ENCODE measurements at regions not wholly inside any gene's neighbourhood (a gene's known extent, or its start where the extent isn't known, plus 50 kb on each side); places are given as distances from the start of the nearest gene placed in this dataset.
"Not testable (repeated sequence)": the region's sequence is repeated elsewhere in the genome, so short reads cannot be mapped to it uniquely, and the experiment has no call there.

GRCh38 chr3:106070187-106070586 is 201.4 kb upstream of the CBLB start:
- intact Hi-C loops (cut with DNase I; ENCODE audit: low total_unique reads): no loop called here
- DNase-seq (ENCODE audit: low spot score in 2 of 2): no peak
- no peak for TF ChIP-seq CTCF (IDR thresholded peaks at IDR 0.05)
- no peak for TF ChIP-seq POLR2A (IDR thresholded peaks at IDR 0.05)
- 77% methylated on average over 3 of the region's 3 CpGs for WGBS, 2 donors
- H3K4me3 ChIP-seq (ENCODE audit: low read depth, poor library complexity, severe bottlenecking): no peak overlapping the region

GRCh38 chr3:106071306-106071705 is 202.5 kb upstream of the CBLB start:
- H3K4me3 ChIP-seq (ENCODE audit: low read depth, poor library complexity, severe bottlenecking): no peak overlapping the region
- intact Hi-C loops (cut with DNase I; ENCODE audit: low total_unique reads): no loop called here
- DNase-seq (ENCODE audit: low spot score in 2 of 2): no peak
- WGBS, 2 donors: 85 to 86% methylated on average over 4 of the region's 4 CpGs
- TF ChIP-seq POLR2A (IDR thresholded peaks at IDR 0.05) (no peak), CTCF (IDR thresholded peaks at IDR 0.05) (no peak)

GRCh38 chr3:106072596-106072995 is 203.8 kb upstream of the CBLB start:
- WGBS, 2 donors: 92 to 98% methylated on average over 3 to 4 of the region's 5 CpGs

GRCh38 chr3:106073806-106074205 is 205.0 kb upstream of the CBLB start:
- WGBS, 2 donors: no CpG with 5 or more reads among the region's 31 CpGs
- DNase-seq (ENCODE audit: low spot score in 2 of 2); H3K4me3 ChIP-seq (ENCODE audit: low read depth, poor library complexity, severe bottlenecking); intact Hi-C loops (cut with DNase I; ENCODE audit: low total_unique reads): not testable (repeated sequence)

More at GRCh38 chr3:106072596-106072995, 203.8 kb upstream of the CBLB start:
- H3K4me3 ChIP-seq (ENCODE audit: low read depth, poor library complexity, severe bottlenecking); DNase-seq (ENCODE audit: low spot score in 2 of 2); intact Hi-C loops (cut with DNase I; ENCODE audit: low total_unique reads): not testable (repeated sequence)

- DNase-seq (ENCODE audit: low spot score in 2 of 2); H3K4me3 ChIP-seq (ENCODE audit: low read depth, poor library complexity, severe bottlenecking); intact Hi-C loops (cut with DNase I; ENCODE audit: low total_unique reads): not testable (repeated sequence)
- 95 to 100% methylated on average over 5 of the region's 5 CpGs for WGBS, 2 donors
Observed at GRCh38 chr3:106075731-106076130, 206.9 kb upstream of the CBLB start.

GRCh38 chr3:106078635-106079034 is 209.8 kb upstream of the CBLB start:
- H3K4me3 ChIP-seq (ENCODE audit: low read depth, poor library complexity, severe bottlenecking): no peak overlapping the region
- intact Hi-C loops (cut with DNase I; ENCODE audit: low total_unique reads): no loop called here
- no peak for DNase-seq (ENCODE audit: low spot score in 2 of 2)
- TF ChIP-seq POLR2A (IDR thresholded peaks at IDR 0.05) (no peak), CTCF (IDR thresholded peaks at IDR 0.05) (no peak)

- no peak for TF ChIP-seq CTCF (IDR thresholded peaks at IDR 0.05)
- no peak for TF ChIP-seq POLR2A (IDR thresholded peaks at IDR 0.05)
- WGBS, 2 donors: 51 to 56% methylated on average over 1 of the region's 1 CpG
- H3K4me3 ChIP-seq (ENCODE audit: low read depth, poor library complexity, severe bottlenecking): no peak overlapping the region
- intact Hi-C loops (cut with DNase I; ENCODE audit: low total_unique reads): no loop called here
- DNase-seq (ENCODE audit: low spot score in 2 of 2): no peak
Observed at GRCh38 chr3:106082616-106083015, 213.8 kb upstream of the CBLB start.
